ENCODE measurements at regions not wholly inside any gene's neighbourhood (a gene's known extent, or its start where the extent isn't known, plus 50 kb on each side); places are given as distances from the start of the nearest gene placed in this dataset.
"Not testable (repeated sequence)": the region's sequence is repeated elsewhere in the genome, so short reads cannot be mapped to it uniquely, and the experiment has no call there.

DNA sequence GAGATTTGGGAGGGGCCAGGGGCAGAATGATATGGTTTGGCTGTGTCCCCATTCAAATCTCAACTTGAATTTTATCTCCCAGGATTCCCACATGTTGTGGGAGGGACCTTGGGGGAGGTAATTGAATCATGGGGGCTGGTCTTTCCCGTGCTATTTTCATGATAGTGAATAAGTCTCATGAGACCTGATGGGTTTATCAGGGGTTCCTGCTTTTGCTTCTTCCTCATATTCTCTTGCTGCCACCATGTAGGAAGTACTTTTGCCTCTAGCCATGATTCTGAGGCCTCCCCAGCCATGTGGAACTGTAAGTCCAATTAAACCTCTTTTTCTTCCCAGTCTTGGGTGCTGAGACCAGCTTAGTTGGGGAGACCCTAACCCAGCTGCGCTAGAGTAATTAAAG is 462.9 kb downstream of the REEP3 start:
- not testable (repeated sequence) for H3K4me1 ChIP-seq (ENCODE audit: control insufficient read depth in 1 of 2, insufficient read depth in 2 of 2, low read length in 2 of 2); H3K9me3 ChIP-seq (ENCODE audit: control insufficient read depth in 1 of 2, low read length in 2 of 2); H3K27ac ChIP-seq (ENCODE audit: low read depth, low read length); H3K36me3 ChIP-seq (ENCODE audit: control insufficient read depth in 1 of 2, insufficient read depth in 2 of 2, low read length in 2 of 2); H3K27me3 ChIP-seq (ENCODE audit: control insufficient read depth in 1 of 2, insufficient read depth in 2 of 2, low read length in 2 of 2); H3K9ac ChIP-seq (ENCODE audit: low read depth in 1 of 2, low read length in 2 of 2); H3K4me3 ChIP-seq (ENCODE audit: low read depth in 1 of 2, low read length in 2 of 2)

DNA sequence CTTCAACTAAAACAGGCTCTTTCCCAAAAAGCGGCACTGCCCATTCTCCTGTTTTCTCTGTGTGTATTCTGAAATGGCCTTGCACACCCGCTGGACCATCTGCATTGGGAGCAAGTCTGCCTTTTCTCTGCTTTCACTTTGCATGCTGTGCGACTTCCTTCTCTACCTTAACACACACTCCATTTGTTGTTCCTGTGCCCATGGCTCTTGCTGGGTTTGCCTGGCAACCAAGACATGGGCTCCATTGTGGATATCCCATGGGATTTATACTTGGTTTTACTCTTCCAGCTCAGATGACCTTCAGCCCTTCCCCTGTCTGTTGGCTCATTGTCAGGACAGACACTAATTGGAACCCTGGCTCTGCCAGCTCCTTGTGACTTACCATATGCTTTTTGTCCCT is 465.3 kb downstream of the REEP3 start:
- no peak overlapping the region for H3K4me3 ChIP-seq (ENCODE audit: low read depth in 1 of 2, low read length in 2 of 2)
- H3K4me1 ChIP-seq (ENCODE audit: control insufficient read depth in 1 of 2, insufficient read depth in 2 of 2, low read length in 2 of 2), result no peaks in the 10 kb centered on the region
- H3K9me3 ChIP-seq (ENCODE audit: control insufficient read depth in 1 of 2, low read length in 2 of 2), result no peaks in the 10 kb centered on the region
- no peak overlapping the region for H3K9ac ChIP-seq (ENCODE audit: low read depth in 1 of 2, low read length in 2 of 2)
- H3K27ac ChIP-seq (ENCODE audit: low read depth, low read length), result no peak overlapping the region
- no peaks in the 10 kb centered on the region for H3K27me3 ChIP-seq (ENCODE audit: control insufficient read depth in 1 of 2, insufficient read depth in 2 of 2, low read length in 2 of 2)
- no peaks in the 10 kb centered on the region for H3K36me3 ChIP-seq (ENCODE audit: control insufficient read depth in 1 of 2, insufficient read depth in 2 of 2, low read length in 2 of 2)

DNA sequence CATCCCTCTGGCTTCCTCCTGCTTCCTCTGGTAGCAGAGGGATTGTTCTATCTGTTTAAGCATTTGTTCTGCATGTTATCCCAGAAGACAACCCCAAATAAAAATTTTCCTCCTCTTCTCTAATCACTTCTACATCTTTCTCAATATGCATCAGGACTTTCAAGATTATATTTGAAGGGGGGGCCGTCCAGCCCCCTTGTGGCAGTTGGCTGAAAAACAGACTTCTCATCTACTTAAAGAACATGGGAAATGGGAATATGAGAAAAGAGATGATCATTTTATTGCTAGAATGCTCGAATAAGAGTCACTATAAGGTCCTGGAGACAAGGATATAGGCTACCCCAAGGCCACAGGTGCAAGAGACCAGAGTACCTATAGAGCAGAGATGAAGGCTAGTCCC is 466.0 kb downstream of the REEP3 start:
- no peaks in the 10 kb centered on the region for H3K36me3 ChIP-seq (ENCODE audit: control insufficient read depth in 1 of 2, insufficient read depth in 2 of 2, low read length in 2 of 2)
- H3K4me3 ChIP-seq (ENCODE audit: low read depth in 1 of 2, low read length in 2 of 2), result no peak overlapping the region
- H3K9ac ChIP-seq (ENCODE audit: low read depth in 1 of 2, low read length in 2 of 2), result no peak overlapping the region
- H3K9me3 ChIP-seq (ENCODE audit: control insufficient read depth in 1 of 2, low read length in 2 of 2), result no peaks in the 10 kb centered on the region
- H3K27me3 ChIP-seq (ENCODE audit: control insufficient read depth in 1 of 2, insufficient read depth in 2 of 2, low read length in 2 of 2), result no peaks in the 10 kb centered on the region
- H3K4me1 ChIP-seq (ENCODE audit: control insufficient read depth in 1 of 2, insufficient read depth in 2 of 2, low read length in 2 of 2), result no peaks in the 10 kb centered on the region
- no peak overlapping the region for H3K27ac ChIP-seq (ENCODE audit: low read depth, low read length)

DNA sequence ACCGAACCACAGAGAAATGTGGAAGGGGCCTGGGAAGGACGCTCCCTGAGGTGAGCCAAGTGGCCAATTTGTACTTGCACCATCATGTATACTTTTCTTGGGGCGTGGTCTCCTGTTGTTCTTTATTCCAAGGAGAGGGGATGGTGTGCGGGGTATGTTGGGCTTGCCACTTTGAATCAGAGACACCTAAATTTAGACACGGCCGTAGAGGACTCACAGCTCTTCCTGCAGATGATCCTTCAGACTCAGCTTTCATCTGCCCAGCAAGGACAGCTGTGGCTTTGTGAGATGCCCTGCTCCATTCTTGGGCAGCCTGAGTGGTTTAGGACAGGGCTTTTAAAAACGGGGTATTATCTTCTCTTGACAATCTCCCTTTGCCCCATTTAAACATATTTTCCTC is 473.2 kb downstream of the REEP3 start:
- H3K9ac ChIP-seq (ENCODE audit: low read depth in 1 of 2, low read length in 2 of 2), result no peak overlapping the region
- H3K27ac ChIP-seq (ENCODE audit: low read depth, low read length), result no peak overlapping the region
- no peak overlapping the region for H3K4me3 ChIP-seq (ENCODE audit: low read depth in 1 of 2, low read length in 2 of 2)
- peaks cover 4 to 8% of the 10 kb centered on the region in 2 donors for H3K9me3 ChIP-seq (ENCODE audit: control insufficient read depth in 1 of 2, low read length in 2 of 2)
- H3K4me1 ChIP-seq (ENCODE audit: control insufficient read depth in 1 of 2, insufficient read depth in 2 of 2, low read length in 2 of 2), result no peaks in the 10 kb centered on the region
- no peaks in the 10 kb centered on the region for H3K36me3 ChIP-seq (ENCODE audit: control insufficient read depth in 1 of 2, insufficient read depth in 2 of 2, low read length in 2 of 2)
- H3K27me3 ChIP-seq (ENCODE audit: control insufficient read depth in 1 of 2, insufficient read depth in 2 of 2, low read length in 2 of 2), result no peaks in the 10 kb centered on the region

DNA sequence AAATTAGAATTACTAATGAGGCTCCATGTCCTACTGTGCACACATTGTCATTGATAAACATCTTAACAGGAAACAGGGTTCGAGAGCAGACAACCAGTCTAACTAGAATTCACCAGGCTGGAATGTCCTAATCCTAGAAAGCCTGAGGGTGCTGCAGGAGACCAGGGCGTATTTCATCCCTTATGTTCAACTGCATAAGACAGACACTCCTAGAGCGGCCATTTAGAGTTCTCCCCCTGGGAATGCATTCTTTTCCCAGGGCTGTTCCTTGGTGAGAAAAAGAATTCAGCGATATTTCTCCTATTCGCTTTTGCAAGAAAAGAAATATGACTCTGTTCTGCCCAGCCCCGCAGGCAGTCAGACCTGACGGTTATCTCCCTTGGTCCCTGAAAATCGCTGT is 486.0 kb downstream of the REEP3 start:
- H3K4me1 ChIP-seq (ENCODE audit: control insufficient read depth in 1 of 2, insufficient read depth in 2 of 2, low read length in 2 of 2), result no peaks in the 10 kb centered on the region
- no peaks in the 10 kb centered on the region for H3K27me3 ChIP-seq (ENCODE audit: control insufficient read depth in 1 of 2, insufficient read depth in 2 of 2, low read length in 2 of 2)
- peaks cover 0 to 3% of the 10 kb centered on the region in 2 donors for H3K9me3 ChIP-seq (ENCODE audit: control insufficient read depth in 1 of 2, low read length in 2 of 2)
- no peaks in the 10 kb centered on the region for H3K36me3 ChIP-seq (ENCODE audit: control insufficient read depth in 1 of 2, insufficient read depth in 2 of 2, low read length in 2 of 2)
- H3K27ac ChIP-seq (ENCODE audit: low read depth, low read length), result no peak overlapping the region
- H3K9ac ChIP-seq (ENCODE audit: low read depth in 1 of 2, low read length in 2 of 2), result no peak overlapping the region
- H3K4me3 ChIP-seq (ENCODE audit: low read depth in 1 of 2, low read length in 2 of 2), result no peak overlapping the region

DNA sequence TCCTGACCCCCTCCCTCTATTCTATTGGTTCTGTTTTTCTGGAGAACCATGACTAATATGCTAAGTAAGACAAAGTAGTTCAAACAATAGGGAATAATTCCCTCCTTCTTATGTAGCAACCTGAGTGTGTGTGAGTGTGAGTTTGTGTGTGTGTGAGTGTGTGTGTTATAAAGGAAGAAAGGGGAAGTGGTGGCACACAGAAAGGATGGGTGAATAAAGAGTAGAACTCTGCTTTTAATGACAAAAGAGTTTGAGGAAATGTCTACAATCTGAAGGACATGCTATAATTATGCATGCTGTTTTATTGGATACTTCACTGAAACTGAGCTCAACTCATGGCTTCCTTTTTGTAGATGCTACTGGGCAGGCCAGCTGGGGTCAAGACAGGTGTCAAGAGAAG is 489.5 kb downstream of the REEP3 start:
- Histone ChIP-seq H3K36me3 (ENCODE audit: control insufficient read depth in 1 of 2, insufficient read depth in 2 of 2, low read length in 2 of 2) (no peaks in the 10 kb centered on the region), H3K27me3 (ENCODE audit: control insufficient read depth in 1 of 2, insufficient read depth in 2 of 2, low read length in 2 of 2) (no peaks in the 10 kb centered on the region), H3K4me1 (ENCODE audit: control insufficient read depth in 1 of 2, insufficient read depth in 2 of 2, low read length in 2 of 2) (no peaks in the 10 kb centered on the region), H3K9ac (ENCODE audit: low read depth in 1 of 2, low read length in 2 of 2) (no peak overlapping the region), H3K9me3 (ENCODE audit: control insufficient read depth in 1 of 2, low read length in 2 of 2) (peaks cover 0 to 1% of the 10 kb centered on the region in 2 donors), H3K4me3 (ENCODE audit: low read depth in 1 of 2, low read length in 2 of 2) (no peak overlapping the region), H3K27ac (ENCODE audit: low read depth, low read length) (no peak overlapping the region)

DNA sequence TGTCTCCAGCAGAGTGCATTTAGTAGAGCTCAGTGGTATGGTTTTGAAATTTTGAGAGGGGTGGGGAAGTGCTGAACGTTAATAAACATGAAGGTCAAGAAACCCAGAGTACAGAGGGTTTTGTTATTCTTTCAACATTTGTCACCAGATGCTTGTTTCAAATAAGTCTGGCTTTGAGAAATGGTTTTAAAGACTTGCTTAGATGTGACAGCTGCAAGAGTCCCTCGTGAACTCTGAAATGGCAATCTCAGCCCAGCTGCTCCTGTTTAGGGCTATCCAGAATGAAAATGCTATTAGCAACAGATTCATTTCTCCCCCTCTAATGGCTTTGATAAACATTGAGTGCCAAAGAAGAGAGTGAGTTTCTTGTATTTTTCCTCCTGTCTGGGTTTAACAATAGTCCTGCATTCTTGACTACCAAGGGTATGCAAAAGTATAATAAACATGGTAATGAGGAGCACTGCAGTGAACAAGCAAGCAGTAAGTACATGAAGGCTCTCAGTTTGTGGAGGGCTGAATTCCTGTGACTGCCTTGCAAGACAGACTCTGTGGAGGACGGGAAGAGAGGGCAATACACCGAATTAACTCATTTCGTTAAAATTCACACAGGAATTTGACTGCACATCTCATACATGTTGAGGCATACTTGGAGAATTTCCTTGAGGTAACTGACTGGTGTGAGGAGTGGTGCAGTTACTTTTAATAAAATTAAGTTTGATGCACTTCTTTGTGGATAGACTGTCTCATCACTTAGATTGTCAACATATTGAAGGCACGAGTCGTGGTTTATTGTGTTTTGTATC is 490.9 kb downstream of the REEP3 start:
- Histone ChIP-seq H3K27me3 (ENCODE audit: control insufficient read depth in 1 of 2, insufficient read depth in 2 of 2, low read length in 2 of 2) (no peaks in the 10 kb centered on the region), H3K27ac (ENCODE audit: low read depth, low read length) (no peak overlapping the region), H3K9ac (ENCODE audit: low read depth in 1 of 2, low read length in 2 of 2) (no peak overlapping the region), H3K4me3 (ENCODE audit: low read depth in 1 of 2, low read length in 2 of 2) (no peak overlapping the region), H3K4me1 (ENCODE audit: control insufficient read depth in 1 of 2, insufficient read depth in 2 of 2, low read length in 2 of 2) (no peaks in the 10 kb centered on the region), H3K36me3 (ENCODE audit: control insufficient read depth in 1 of 2, insufficient read depth in 2 of 2, low read length in 2 of 2) (no peaks in the 10 kb centered on the region), H3K9me3 (ENCODE audit: control insufficient read depth in 1 of 2, low read length in 2 of 2) (no peaks in the 10 kb centered on the region)

DNA sequence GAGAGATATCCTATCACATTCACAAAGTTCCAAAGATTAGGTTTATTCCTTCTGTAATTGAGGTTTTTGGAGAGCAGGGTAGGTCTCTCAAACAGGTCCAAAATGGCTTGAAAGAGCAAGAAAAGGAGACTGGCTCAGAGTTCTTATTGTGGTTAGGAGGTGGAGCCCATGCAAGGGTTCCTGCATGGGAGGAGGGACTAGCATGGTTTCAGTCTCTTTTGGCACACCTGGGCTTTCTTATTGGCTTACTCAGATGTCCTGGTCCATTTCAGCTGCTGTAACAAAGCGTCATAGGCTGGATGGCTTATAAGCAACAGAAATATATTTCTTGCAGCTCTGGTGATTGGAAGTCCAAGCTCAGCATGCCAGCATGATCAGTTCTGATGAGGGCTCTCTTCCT is 493.1 kb downstream of the REEP3 start:
- no peaks in the 10 kb centered on the region for H3K9me3 ChIP-seq (ENCODE audit: control insufficient read depth in 1 of 2, low read length in 2 of 2)
- no peak overlapping the region for H3K4me3 ChIP-seq (ENCODE audit: low read depth in 1 of 2, low read length in 2 of 2)
- H3K27ac ChIP-seq (ENCODE audit: low read depth, low read length), result no peak overlapping the region
- no peaks in the 10 kb centered on the region for H3K36me3 ChIP-seq (ENCODE audit: control insufficient read depth in 1 of 2, insufficient read depth in 2 of 2, low read length in 2 of 2)
- no peaks in the 10 kb centered on the region for H3K4me1 ChIP-seq (ENCODE audit: control insufficient read depth in 1 of 2, insufficient read depth in 2 of 2, low read length in 2 of 2)
- no peak overlapping the region for H3K9ac ChIP-seq (ENCODE audit: low read depth in 1 of 2, low read length in 2 of 2)
- H3K27me3 ChIP-seq (ENCODE audit: control insufficient read depth in 1 of 2, insufficient read depth in 2 of 2, low read length in 2 of 2), result no peaks in the 10 kb centered on the region

DNA sequence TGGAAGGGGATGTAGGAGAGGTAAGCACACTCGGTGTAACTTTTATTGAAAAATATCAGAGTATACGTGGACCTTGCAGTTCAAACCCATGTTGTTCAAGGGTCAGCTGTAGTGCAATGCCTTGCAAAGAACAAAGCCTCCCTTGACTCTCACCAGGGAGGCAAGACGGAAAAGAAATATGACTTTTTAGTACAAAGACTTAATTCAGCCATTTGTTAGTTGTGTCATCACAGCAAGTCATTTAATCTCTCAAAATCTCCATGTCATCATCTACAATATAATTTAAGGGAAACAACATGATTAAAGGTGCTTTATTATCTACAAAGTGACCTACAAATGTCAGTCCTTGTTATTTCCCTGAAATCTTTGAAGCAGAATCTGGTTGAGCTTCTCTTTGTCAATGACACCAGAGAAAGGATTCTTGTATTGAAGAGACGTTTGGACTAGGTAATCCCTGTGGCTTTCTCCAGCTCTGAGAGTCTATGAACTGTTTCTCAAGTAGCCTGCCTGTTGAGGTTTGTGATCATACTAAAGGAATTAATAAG is 502.8 kb downstream of the REEP3 start:
- no peak overlapping the region for H3K27ac ChIP-seq (ENCODE audit: low read depth, low read length)
- H3K4me3 ChIP-seq (ENCODE audit: low read depth in 1 of 2, low read length in 2 of 2), result no peak overlapping the region
- H3K36me3 ChIP-seq (ENCODE audit: control insufficient read depth in 1 of 2, insufficient read depth in 2 of 2, low read length in 2 of 2), result no peaks in the 10 kb centered on the region
- no peaks in the 10 kb centered on the region for H3K9me3 ChIP-seq (ENCODE audit: control insufficient read depth in 1 of 2, low read length in 2 of 2)
- no peaks in the 10 kb centered on the region for H3K4me1 ChIP-seq (ENCODE audit: control insufficient read depth in 1 of 2, insufficient read depth in 2 of 2, low read length in 2 of 2)
- no peaks in the 10 kb centered on the region for H3K27me3 ChIP-seq (ENCODE audit: control insufficient read depth in 1 of 2, insufficient read depth in 2 of 2, low read length in 2 of 2)
- no peak overlapping the region for H3K9ac ChIP-seq (ENCODE audit: low read depth in 1 of 2, low read length in 2 of 2)

DNA sequence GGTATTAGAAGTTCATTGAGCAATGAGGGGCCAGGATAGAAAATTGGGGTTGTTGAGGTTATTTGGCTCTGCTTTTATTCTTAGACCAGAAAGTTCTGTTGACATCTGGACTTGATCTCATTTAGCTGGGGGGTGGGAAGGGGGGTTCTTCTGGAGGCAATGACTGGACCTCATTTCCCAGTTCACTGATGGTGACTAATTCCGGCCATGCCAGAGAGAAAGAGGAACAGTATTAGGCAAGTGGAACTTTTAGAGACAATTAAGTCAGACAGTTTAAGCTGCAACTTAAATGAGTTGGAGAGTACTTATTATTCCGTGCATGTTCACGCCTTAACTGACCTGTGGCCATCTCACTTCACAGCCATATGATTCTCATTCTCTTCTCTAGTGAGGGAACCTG is 512.5 kb downstream of the REEP3 start:
- Histone ChIP-seq H3K36me3 (ENCODE audit: control insufficient read depth in 1 of 2, insufficient read depth in 2 of 2, low read length in 2 of 2) (no peaks in the 10 kb centered on the region), H3K4me3 (ENCODE audit: low read depth in 1 of 2, low read length in 2 of 2) (no peak overlapping the region), H3K27me3 (ENCODE audit: control insufficient read depth in 1 of 2, insufficient read depth in 2 of 2, low read length in 2 of 2) (no peaks in the 10 kb centered on the region), H3K9ac (ENCODE audit: low read depth in 1 of 2, low read length in 2 of 2) (no peak overlapping the region), H3K4me1 (ENCODE audit: control insufficient read depth in 1 of 2, insufficient read depth in 2 of 2, low read length in 2 of 2) (peaks cover 0 to 3% of the 10 kb centered on the region in 2 donors), H3K27ac (ENCODE audit: low read depth, low read length) (no peak overlapping the region), H3K9me3 (ENCODE audit: control insufficient read depth in 1 of 2, low read length in 2 of 2) (no peaks in the 10 kb centered on the region)
